Fibroblast of mammary gland (primary cell): ENCODE measurements at regions not wholly inside any gene's neighbourhood (a gene's known extent, or its start where the extent isn't known, plus 50 kb on each side); places are given as distances from the start of the nearest gene placed in this dataset.

Experiments used
- DNase-seq: peaks from one replicate; pipeline ENCODE4 v3.0.0-alpha.2; 2010; ENCODE audit warnings: low read depth
- H3K4me3 ChIP-seq: 2 replicates; pipeline ENCODE4 v1.5.1; 2011; ENCODE audit warnings: low read depth, mild to moderate bottlenecking, low read length, moderate library complexity; ENCODE audit not compliant: control insufficient read depth
- CTCF ChIP-seq: conservative IDR thresholded peaks from 2 replicates; pipeline ENCODE4 v1.5.1; 2011; ENCODE audit warnings: low read depth, low read length, inconsistent platforms; ENCODE audit not compliant: control insufficient read depth, insufficient read depth

- TF ChIP-seq CTCF = no peak
- no peak overlapping the region for H3K4me3 ChIP-seq
- peak; percentile 95 for DNase-seq
Measured at GRCh38 chr10:21002091-21002878, 105.2 kb upstream of the NEBL start.

DNA sequence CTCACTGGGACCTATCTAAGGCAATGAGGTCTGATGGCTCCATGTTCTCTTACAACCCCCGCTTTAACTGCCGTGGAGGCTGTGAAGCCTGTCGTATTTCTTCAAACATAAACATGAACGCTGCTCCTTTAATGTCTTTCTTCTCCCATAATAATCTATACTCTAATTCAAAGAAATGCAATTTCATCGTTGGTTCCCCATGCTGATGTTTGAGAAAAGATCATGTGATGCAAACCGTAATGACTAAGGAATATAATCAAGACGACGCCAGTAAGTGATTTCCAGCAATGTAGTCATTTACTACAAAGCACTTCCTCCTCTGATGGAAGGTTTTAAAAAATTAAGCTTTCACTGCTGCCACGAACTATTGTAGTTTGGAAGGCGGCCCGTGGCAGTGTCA is 102.6 kb upstream of the NEBL start:
- no peak for TF ChIP-seq CTCF
- DNase-seq = no peak
- no peak overlapping the region for H3K4me3 ChIP-seq

GRCh38 chr10:20998036-20998435 is 100.9 kb upstream of the NEBL start:
- DNase-seq = no peak
- no peak for TF ChIP-seq CTCF
- H3K4me3 ChIP-seq = no peak overlapping the region

GRCh38 chr10:20995123-20995987 is 98.2 kb upstream of the NEBL start:
- no peak for TF ChIP-seq CTCF
- no peak overlapping the region for H3K4me3 ChIP-seq
- DNase-seq = no peak

DNA sequence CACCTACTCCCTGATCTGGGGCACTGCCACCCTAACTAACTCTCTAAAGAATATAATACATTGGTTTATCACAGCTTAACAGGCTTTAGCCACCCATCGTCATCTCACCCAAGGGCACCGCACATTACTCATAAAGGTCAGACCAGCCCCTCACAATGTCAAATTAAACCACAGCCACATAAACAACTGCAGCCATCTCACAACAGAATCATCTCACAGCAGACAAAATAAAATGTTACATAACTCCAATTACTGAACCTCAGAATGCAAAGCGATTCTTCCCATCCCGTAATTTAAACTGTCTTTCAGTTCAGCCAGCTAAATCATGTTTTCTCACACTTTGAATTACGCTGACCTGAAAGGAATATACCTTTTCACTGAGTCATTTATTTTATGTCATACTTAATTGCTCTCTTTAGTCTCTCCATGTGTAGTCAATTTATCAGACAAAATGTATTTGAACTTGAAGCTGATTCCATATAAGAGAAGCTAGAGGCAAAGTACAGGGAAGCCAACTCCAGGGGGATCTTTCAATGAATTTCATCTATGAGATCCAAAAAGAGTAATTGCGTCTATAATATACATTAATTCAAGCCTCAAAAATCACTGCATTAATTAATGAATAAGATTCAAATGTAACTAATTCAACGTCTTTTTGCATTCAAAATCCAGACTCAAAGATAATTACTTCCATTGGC is 96.9 kb upstream of the NEBL start:
- no peak for TF ChIP-seq CTCF
- no peak overlapping the region for H3K4me3 ChIP-seq
- DNase-seq = peak; percentile 76

DNA sequence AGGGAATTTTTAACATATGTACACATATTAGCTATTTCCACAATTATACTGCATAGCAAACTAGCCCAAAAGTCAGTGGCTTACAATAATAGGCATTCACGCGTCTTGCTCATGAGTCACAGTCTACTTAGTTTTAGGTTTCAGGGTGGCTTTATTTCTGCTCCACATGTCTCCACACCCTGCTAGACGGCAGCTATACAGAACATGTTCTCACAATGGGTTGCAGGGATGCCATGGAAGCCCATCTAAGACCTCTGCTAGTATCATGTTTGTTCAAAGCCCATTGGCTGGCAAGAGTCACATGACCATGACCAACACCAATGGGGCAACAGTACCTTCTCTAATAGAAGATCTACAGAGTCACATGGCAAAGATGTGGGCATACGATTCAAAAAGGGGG is 96.3 kb upstream of the NEBL start:
- DNase-seq = peak; percentile 54
- no peak for TF ChIP-seq CTCF
- no peak overlapping the region for H3K4me3 ChIP-seq
